ENCODE measurements at regions not wholly inside any gene's neighbourhood (a gene's known extent, or its start where the extent isn't known, plus 50 kb on each side); places are given as distances from the start of the nearest gene placed in this dataset.

DNA sequence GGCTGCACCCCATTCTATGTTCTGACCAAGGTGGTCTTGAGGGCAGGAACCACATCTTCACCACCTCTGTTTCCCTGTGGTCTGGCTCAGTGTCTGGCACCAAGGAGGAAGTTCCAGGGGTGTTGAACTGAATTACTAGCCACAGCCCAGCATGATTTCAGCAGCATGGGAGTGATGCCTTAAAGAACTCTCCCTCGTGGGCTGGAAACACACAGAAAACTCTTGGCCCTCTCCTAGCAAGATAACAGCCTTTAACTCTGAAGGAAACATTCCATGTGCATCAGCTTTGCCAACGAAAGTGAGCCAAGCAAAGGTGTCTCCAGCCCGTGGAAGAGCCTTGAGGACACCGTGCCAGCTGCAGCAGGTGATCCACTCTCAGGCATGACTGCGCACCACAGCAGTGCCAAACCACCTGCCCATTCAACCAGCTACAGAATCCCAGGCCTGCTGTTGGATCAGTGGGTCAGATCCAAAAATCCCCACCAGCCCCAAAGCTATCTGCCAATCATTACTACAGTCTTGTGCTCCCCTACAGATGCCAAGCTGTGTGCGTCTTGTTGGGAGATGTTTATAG is 124.8 kb downstream of the TTC32 start:
- DNase-seq, result peak in 1 of 2 experiments; percentile 9

GRCh38 chr2:19775838-19776237 is 125.9 kb downstream of the TTC32 start:
- no peak for DNase-seq

GRCh38 chr2:19775315-19775714 is 126.5 kb downstream of the TTC32 start:
- no peak for DNase-seq

- DNase-seq, result no peak
Measured at GRCh38 chr2:19774805-19775176, 127.0 kb downstream of the TTC32 start.

DNA sequence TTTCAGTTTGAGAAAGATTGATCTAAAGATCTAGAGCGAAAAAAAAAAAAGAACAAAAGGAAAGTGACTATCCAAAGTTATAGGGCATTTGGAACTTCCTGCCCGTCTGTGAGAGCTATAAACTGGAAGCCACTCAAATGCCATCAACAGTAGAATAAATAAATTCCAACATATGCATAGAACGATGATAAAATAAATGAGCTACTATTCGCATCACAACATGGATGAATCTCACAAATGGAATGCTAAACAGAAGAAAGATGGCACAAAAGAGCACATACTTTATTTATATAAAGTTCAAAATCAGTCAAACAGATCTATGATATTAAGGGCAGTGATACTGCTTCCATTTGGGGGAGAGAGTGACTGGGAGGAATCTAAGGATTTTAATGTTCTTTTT is 128.8 kb downstream of the TTC32 start:
- DNase-seq, result no peak

DNA sequence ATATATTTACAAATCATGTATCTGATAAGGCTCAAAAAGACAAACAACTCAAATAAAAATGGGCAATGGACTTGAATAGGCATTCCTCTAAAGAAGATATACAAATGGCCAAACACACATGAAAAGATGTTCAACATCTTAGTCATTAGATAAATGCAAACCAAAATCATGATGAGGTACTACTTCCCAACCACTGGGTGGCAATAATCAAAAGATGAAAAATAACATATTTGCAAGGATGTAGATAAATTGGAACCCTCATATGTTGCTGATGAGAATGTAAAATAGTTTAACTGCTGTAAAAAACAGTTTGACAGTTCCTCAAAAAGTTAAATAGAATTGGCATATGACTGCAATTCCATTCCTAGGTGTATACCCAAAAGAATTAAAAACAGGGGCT is 132.3 kb downstream of the TTC32 start:
- no peak for DNase-seq

GRCh38 chr2:19767899-19768298 is 133.9 kb downstream of the TTC32 start:
- DNase-seq, result no peak

DNA sequence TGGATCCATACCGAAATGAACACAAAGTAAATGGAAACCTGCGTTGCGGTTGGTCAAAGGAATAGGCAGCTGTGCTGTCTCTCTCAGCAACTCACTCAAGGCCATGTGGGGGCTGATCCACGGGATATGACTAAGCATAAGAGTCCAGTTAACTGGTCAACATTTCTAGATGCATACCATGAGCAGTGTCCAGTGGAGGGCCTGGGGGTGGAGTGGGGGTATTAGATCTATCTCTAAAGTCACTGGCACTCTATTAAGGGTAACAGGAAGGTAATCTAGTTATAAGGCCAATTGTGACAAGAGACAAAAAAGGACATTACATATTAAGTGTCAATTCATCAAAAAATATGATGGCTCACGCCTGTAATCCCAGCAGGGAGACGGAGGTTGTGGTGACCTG is 136.8 kb downstream of the TTC32 start:
- DNase-seq, result no peak

GRCh38 chr2:19763731-19764130 is 138.1 kb downstream of the TTC32 start:
- no peak for DNase-seq

DNA sequence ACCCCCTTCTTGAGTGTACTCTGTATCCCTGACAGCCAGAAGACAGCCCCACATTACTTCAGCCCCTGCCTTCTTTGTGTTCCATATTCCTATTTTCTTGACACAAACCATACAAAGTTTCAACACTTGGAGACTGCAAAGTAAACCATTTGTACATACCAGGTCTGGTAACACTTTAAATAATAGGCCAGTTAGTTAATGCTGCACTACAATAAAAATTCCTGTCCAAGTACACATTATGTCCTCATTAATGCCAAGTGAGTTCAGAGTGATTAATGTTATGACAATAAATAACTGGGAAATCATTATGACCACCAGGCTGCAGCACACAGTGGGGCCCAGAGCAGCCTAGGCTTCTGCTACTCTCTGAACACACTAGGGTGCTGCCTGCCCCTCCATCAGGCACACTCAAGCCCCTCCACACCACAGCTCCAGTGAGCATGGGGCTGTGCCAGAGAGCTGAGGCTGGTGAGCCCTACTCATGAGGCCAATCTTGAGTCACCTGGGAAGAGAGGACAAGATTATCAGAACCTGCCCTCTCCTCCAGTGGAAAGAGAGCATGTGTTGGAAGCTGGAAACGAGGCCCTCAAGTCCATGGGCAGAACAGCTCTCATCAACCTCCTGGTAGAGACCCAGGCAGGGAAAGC is 138.7 kb downstream of the TTC32 start:
- no peak for DNase-seq

GRCh38 chr2:19762142-19762541 is 139.6 kb downstream of the TTC32 start:
- DNase-seq, result no peak

- DNase-seq, result no peak
Measured at GRCh38 chr2:19759880-19760279, 141.9 kb downstream of the TTC32 start.

GRCh38 chr2:19758658-19759057 is 143.1 kb downstream of the TTC32 start:
- no peak for DNase-seq

DNA sequence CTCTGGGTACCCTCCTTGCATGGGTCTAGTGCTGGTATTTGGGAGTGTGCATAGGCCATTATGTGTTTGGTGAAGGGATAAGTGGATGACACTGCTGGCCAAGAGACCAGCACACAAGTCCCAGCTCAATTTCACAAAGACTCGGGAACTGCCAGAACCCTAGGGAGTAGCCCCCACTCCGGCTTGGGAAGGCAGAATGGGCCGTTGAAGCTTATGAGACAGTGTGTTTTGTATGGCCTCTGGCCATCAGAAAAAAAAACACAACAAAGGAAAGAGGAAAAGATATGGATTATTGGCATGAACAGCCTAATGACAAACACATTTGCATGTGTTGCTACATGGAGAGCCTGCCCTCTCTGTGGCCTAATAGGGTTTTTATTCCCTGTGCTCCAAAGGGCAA is 144.2 kb downstream of the TTC32 start:
- no peak for DNase-seq

GRCh38 chr2:19754907-19755306 is 146.9 kb downstream of the TTC32 start:
- DNase-seq, result no peak

DNA sequence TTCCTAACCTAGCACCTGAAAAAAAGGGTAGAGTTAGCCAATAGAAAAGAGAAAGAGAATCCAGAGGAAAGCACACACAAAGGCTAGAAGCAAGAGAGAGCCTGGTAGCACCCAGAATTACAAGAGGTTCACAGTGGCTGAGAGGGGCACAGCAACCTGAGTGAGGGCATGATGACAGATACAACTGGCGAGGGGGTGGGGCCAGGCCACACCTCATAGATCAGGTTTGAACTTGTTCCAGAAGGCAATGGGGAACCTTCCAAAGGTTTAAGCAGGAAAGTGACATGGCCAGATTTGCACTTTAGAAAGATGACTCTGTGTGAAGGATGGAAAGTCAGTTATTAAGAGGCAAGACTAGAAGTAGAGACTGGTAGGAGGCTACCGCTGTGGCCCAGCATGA is 148.0 kb downstream of the TTC32 start:
- DNase-seq, result no peak

DNA sequence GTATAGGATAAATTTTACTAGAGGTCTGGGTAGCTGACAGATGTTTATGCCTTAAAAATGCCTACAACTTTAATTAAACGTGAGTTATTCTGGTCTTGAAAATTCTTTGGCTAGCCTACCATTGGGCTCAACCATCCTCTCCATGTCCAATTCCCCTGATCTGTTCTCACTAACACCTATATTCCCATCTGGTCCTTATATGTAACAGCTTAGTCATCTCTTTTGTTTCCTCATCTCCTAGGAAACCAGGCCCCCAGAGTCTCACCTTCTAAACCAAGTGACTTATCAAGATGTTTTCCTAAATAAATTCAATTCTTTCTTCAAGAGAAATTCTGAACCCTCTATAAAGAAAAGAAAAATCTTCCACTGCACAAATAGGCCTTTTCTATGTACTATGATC is 148.5 kb downstream of the TTC32 start:
- no peak for DNase-seq

DNA sequence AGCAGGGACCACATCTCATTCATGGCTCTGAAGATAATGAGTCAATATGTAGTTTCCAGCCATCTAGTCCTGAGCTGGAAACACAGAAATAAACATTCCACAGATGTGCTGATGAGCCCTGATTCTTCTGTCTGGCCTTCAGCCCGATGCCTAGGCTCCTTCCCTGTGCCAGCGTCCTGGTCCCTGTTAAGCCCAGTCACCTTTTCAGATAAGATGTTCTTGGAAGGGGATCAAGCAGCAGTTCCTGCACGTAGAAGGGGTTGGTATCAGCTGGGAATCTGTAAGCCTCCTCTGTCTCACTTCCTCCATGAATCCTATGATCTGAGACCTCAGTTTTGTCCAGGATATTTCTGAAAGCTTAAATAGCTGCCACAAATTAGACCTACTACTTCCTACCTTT is 149.3 kb downstream of the TTC32 start:
- DNase-seq, result no peak

GRCh38 chr2:19751631-19752030 is 150.2 kb downstream of the TTC32 start:
- DNase-seq, result no peak

- no peak for DNase-seq
Measured at GRCh38 chr2:19750136-19750535, 151.6 kb downstream of the TTC32 start.

DNA sequence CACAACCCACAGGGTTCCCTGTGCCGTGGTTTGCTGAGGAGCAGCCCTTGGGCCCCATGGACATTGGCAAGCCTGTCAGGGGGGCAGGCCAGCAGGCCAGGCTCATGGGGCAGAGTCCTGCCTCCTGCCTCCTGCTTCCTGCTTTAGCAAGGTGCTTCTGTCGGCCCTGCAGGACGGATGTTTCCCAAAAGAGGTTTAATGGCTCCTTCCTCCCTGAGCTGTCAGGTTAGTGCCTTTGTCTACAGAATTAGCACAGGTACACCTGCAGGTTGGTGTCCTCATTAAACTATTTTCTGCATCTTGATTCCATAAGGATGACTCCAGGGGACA is 152.3 kb downstream of the TTC32 start:
- DNase-seq, result no peak

- DNase-seq, result no peak
Measured at GRCh38 chr2:19748711-19749506, 152.9 kb downstream of the TTC32 start.

DNA sequence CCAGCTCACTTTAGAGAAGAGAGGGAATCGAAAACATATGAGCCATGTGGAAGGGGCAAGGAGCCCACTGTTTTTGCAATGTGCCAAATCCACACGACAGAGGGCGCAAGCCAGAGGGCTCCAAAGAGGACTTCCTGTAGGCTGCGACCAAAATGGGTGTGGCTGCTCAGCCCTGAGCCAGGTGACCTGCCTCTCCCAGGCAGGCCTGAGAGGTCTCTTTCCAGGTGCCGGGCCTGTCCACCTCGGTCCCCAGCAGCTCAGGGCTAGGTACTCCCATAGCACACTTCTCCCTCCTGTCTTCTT is 153.8 kb downstream of the TTC32 start:
- no peak for DNase-seq

DNA sequence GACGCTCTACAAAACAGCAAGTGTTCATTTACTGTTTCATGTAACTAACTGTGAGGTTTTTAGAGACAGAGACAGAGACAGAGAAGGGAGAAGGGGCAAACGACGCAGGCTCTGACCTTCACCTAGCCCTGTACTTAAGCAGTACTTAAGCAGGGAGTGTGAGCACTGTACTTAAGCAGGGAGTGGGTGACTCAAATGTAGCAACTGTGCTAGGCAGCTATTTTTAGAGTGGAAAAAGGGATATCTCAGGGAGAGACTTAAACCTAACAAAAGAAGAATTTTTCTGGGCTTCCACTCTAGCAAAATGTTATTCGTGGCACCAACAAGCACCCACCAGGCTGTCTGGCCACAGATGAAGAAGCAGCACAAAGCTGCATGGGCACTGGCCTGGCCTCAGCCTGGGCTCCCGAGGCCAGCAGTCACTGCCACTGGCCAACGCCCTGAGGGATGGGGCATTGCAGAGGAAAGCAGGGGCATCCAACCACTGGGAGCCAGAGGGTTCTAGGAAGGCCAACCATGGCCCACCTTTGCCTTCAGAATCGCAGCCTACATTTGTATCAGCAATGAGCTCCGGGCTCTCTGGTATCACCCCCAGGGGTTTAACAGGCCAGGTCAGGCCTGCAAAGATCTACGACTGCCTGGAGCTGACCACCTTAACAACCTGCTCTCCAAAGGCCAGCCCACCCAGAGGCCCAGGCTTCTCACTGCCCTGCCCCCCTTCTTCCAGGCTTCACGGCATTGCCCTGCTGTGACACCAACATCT is 154.3 kb downstream of the TTC32 start:
- no peak for DNase-seq

Measured in cerebellar nuclear complex (tissue), 1 donor.